ENCODE measurements at regions not wholly inside any gene's neighbourhood (a gene's known extent, or its start where the extent isn't known, plus 50 kb on each side); places are given as distances from the start of the nearest gene placed in this dataset.

GRCh38 chr18:73313476-73313875 is 445.7 kb upstream of the NETO1 start:
- no peak for TF ChIP-seq POLR2A (IDR thresholded peaks at IDR 0.05)
- no peak for TF ChIP-seq CTCF (IDR thresholded peaks at IDR 0.05)

Data from gastroesophageal sphincter (tissue), 3 donors.